ENCODE measurements at regions not wholly inside any gene's neighbourhood (a gene's known extent, or its start where the extent isn't known, plus 50 kb on each side); places are given as distances from the start of the nearest gene placed in this dataset.

- TF ChIP-seq, protein P1, sequence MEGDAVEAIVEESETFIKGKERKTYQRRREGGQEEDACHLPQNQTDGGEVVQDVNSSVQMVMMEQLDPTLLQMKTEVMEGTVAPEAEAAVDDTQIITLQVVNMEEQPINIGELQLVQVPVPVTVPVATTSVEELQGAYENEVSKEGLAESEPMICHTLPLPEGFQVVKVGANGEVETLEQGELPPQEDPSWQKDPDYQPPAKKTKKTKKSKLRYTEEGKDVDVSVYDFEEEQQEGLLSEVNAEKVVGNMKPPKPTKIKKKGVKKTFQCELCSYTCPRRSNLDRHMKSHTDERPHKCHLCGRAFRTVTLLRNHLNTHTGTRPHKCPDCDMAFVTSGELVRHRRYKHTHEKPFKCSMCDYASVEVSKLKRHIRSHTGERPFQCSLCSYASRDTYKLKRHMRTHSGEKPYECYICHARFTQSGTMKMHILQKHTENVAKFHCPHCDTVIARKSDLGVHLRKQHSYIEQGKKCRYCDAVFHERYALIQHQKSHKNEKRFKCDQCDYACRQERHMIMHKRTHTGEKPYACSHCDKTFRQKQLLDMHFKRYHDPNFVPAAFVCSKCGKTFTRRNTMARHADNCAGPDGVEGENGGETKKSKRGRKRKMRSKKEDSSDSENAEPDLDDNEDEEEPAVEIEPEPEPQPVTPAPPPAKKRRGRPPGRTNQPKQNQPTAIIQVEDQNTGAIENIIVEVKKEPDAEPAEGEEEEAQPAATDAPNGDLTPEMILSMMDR (optimal IDR thresholded peaks at IDR 0.05 in 1 of 3, IDR thresholded peaks at IDR 0.05 in 1 of 3, conservative IDR thresholded peaks at IDR 0.05 in 1 of 3; ENCODE audit: extremely low read depth in 1 of 3, insufficient read depth in 2 of 3, low read length in 3 of 3): no peak
- TF ChIP-seq EZH2 (IDR thresholded peaks at IDR 0.05; ENCODE audit: low read length): no peak
Measured at GRCh38 chr7:9022456-9022855, 589.0 kb downstream of the NXPH1 start.

Measured in keratinocyte (primary cell).